Parathyroid adenoma (tissue), 2 donors: ENCODE measurements at regions not wholly inside any gene's neighbourhood (a gene's known extent, or its start where the extent isn't known, plus 50 kb on each side); places are given as distances from the start of the nearest gene placed in this dataset.
"Not testable (repeated sequence)": the region's sequence is repeated elsewhere in the genome, so short reads cannot be mapped to it uniquely, and the experiment has no call there.

ENCODE experiments used
- H2AFZ ChIP-seq: fragments of 300-600 bp; sonication (generic); one replicate; pipeline ENCODE4 v1.7.0; 2017; ENCODE audit warnings: antibody characterized with exemption, mild to moderate bottlenecking
- H3K27ac ChIP-seq: fragments of 300-600 bp; sonication (generic); one replicate; pipeline ENCODE4 v1.7.0; 2017
- H3K27me3 ChIP-seq: fragments of 300-600 bp; sonication (generic); one replicate; pipeline ENCODE4 v1.7.0; 2017; ENCODE audit warnings: low read length; ENCODE audit not compliant: control insufficient read depth, insufficient read depth
- H3K36me3 ChIP-seq: fragments of 300-600 bp; sonication (generic); one replicate; pipeline ENCODE4 v1.7.0; 2017; ENCODE audit warnings: low read length; ENCODE audit not compliant: control insufficient read depth, insufficient read depth
- H3K4me1 ChIP-seq: fragments of 300-600 bp; sonication (generic); one replicate; pipeline ENCODE4 v1.7.0; 2017; ENCODE audit warnings: control low read depth
- H3K4me2 ChIP-seq: fragments of 300-600 bp; sonication (generic); one replicate; pipeline ENCODE4 v1.7.0; 2017; ENCODE audit warnings: low read length
- H3K4me3 ChIP-seq: fragments of 300-600 bp; sonication (generic); one replicate; pipeline ENCODE4 v1.7.0; 2017; ENCODE audit warnings: low read depth, low read length
- H3K79me2 ChIP-seq: fragments of 300-600 bp; sonication (generic); one replicate; pipeline ENCODE4 v1.7.0; 2017; ENCODE audit warnings: control low read depth
- H3K9ac ChIP-seq: fragments of 300-600 bp; sonication (generic); one replicate; pipeline ENCODE4 v1.7.0; 2017; ENCODE audit warnings: mild to moderate bottlenecking
- H3K9me3 ChIP-seq: fragments of 300-600 bp; sonication (generic); one replicate; pipeline ENCODE4 v1.7.0; 2017; ENCODE audit warnings: low read length; ENCODE audit not compliant: control insufficient read depth
- TF ChIP-seq, protein P1 (sequence below): fragments of 300-600 bp; sonication (generic); IDR thresholded peaks from one replicate; pipeline ENCODE4 v1.7.0; 2017; ENCODE audit warnings: antibody characterized with exemption, mild to moderate bottlenecking
- donor health status: primary hyperparathyroidism.

DNA sequence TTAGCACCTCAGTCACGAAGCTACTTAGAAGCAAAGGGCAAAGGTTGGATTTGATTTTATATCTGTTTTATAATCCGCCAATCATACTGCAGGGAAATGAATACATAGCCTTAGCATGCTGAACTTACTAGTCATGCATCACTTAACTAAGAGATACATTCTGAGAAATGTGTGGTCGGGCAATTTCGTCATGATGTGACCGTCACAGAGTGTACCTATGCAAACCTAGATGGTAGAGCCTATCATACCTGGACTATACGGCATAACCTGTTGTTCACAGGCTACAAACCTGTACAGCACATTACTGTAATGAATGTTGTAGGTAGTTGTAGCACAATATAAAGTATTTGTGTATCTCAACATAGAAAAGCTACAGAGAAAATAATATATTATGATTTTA, 345.2 kb upstream of the RGS17 start:
- no peaks in the 10 kb centered on the region for H3K79me2 ChIP-seq
- H3K9ac ChIP-seq = no peak overlapping the region
- TF ChIP-seq, protein P1, sequence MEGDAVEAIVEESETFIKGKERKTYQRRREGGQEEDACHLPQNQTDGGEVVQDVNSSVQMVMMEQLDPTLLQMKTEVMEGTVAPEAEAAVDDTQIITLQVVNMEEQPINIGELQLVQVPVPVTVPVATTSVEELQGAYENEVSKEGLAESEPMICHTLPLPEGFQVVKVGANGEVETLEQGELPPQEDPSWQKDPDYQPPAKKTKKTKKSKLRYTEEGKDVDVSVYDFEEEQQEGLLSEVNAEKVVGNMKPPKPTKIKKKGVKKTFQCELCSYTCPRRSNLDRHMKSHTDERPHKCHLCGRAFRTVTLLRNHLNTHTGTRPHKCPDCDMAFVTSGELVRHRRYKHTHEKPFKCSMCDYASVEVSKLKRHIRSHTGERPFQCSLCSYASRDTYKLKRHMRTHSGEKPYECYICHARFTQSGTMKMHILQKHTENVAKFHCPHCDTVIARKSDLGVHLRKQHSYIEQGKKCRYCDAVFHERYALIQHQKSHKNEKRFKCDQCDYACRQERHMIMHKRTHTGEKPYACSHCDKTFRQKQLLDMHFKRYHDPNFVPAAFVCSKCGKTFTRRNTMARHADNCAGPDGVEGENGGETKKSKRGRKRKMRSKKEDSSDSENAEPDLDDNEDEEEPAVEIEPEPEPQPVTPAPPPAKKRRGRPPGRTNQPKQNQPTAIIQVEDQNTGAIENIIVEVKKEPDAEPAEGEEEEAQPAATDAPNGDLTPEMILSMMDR = no peak
- H3K4me1 ChIP-seq = no peaks in the 10 kb centered on the region
- no peak overlapping the region for H2AFZ ChIP-seq
- H3K9me3 ChIP-seq = no peaks in the 10 kb centered on the region
- H3K27me3 ChIP-seq = no peaks in the 10 kb centered on the region
- no peak overlapping the region for H3K27ac ChIP-seq
- H3K4me2 ChIP-seq = no peak overlapping the region
- no peak overlapping the region for H3K4me3 ChIP-seq
- H3K36me3 ChIP-seq = no peaks in the 10 kb centered on the region

DNA sequence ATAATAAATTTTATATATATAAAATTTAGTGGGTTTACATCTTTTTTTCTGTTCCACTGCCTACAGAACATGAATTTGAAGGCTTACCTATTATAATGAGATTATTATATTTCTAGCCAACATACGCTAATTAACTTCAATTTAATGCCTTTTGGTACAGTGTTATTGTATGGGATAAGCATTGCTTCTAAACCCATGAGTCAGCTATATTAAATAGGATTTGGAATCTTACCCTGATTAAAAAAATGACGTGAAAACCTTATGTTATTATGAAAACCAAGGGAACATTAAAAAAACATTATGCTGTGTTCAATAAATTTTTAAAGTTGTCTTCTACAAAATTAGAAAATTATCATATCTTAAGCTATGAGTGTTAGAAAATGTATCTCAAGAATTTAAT, 334.0 kb upstream of the RGS17 start:
- Histone ChIP-seq H3K9me3 (no peaks in the 10 kb centered on the region), H3K9ac (no peak overlapping the region), H2AFZ (no peak overlapping the region), H3K27me3 (no peaks in the 10 kb centered on the region), H3K79me2 (no peaks in the 10 kb centered on the region), H3K36me3 (no peaks in the 10 kb centered on the region), H3K4me1 (no peaks in the 10 kb centered on the region), H3K27ac (no peak overlapping the region), H3K4me2 (no peak overlapping the region), H3K4me3 (no peak overlapping the region)
- TF ChIP-seq, protein P1 = no peak

DNA sequence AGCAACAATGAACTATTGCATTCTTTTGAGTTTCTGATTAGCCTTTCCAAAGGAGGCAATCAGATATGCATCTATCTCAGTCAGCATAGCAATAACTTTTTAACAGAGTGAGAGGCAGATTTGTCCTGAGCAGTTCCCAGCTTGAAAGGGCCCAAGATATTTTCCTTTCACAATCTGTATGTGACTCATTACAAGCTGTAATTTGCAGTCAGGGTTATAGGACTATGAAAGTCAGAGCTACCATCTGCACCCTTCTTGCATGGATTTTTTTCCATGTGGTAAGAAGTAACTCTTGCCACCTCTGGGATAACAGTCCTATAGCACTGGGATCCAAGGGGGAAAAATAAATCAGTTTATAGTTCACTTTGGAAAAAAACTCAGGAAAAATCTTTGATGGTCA, 318.2 kb upstream of the RGS17 start:
- Histone ChIP-seq H3K4me2 (no peak overlapping the region), H3K4me3 (no peak overlapping the region), H3K27me3 (no peaks in the 10 kb centered on the region), H3K36me3 (no peaks in the 10 kb centered on the region), H3K27ac (no peak overlapping the region), H3K9me3 (no peaks in the 10 kb centered on the region), H3K4me1 (no peaks in the 10 kb centered on the region), H2AFZ (no peak overlapping the region), H3K79me2 (no peaks in the 10 kb centered on the region), H3K9ac (no peak overlapping the region)
- TF ChIP-seq, protein P1 = no peak

DNA sequence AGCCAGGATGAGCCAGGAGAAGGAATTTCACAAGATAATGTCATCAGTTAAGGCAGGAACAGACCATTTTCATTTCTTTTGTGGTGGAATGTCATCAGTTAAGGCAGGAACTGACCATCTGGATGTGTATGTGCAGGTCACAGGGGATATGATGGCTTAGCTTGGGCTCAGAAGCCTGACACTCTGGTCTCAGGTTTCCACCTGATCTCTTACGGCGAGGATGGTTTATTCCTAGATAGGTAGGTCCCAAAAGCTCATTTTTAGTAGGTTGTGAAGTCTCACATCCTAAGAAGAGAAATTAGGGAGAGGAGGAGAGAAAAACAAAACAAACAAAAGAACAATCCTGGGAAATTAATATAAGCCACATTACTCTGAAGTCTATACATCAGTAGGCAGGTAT, 311.7 kb upstream of the RGS17 start:
- H2AFZ ChIP-seq, H3K79me2 ChIP-seq, H3K9ac ChIP-seq, H3K36me3 ChIP-seq, H3K4me2 ChIP-seq, H3K27me3 ChIP-seq, H3K4me1 ChIP-seq, H3K4me3 ChIP-seq, H3K9me3 ChIP-seq, H3K27ac ChIP-seq: not testable (repeated sequence)

DNA sequence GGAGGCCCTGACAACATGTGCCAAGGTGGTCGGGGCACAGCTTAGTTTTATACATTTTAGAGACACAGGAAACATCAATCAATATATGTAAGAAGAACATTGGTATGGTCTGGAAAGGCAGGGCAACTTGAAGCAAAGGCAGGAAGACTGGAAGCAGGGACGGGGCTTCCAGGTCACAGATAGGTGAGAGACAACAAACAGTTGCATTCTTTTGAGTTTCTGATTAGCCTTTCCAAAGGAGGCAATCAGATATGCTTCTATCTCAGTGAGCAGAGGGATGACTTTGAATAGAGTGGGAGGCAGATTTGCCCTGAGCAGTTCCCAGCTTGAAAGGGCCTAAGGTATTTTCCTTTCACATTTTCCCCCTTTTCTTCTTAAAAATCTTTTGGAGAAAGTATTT, 311.0 kb upstream of the RGS17 start:
- no peaks in the 10 kb centered on the region for H3K79me2 ChIP-seq
- H3K4me2 ChIP-seq = no peak overlapping the region
- no peaks in the 10 kb centered on the region for H3K9me3 ChIP-seq
- no peak overlapping the region for H3K9ac ChIP-seq
- no peaks in the 10 kb centered on the region for H3K36me3 ChIP-seq
- H3K27me3 ChIP-seq = no peaks in the 10 kb centered on the region
- H3K27ac ChIP-seq = no peak overlapping the region
- H3K4me3 ChIP-seq = no peak overlapping the region
- no peaks in the 10 kb centered on the region for H3K4me1 ChIP-seq
- no peak overlapping the region for H2AFZ ChIP-seq
- TF ChIP-seq, protein P1 = no peak
